Cerebellar cortex (tissue), 1 donor: ENCODE measurements at regions not wholly inside any gene's neighbourhood (a gene's known extent, or its start where the extent isn't known, plus 50 kb on each side); places are given as distances from the start of the nearest gene placed in this dataset.
"Not testable (repeated sequence)": the region's sequence is repeated elsewhere in the genome, so short reads cannot be mapped to it uniquely, and the experiment has no call there.

Experiments
- DNase-seq: peaks from one replicate; pipeline ENCODE4 v3.0.0-alpha.2; 2015; ENCODE audit warnings: low spot score

DNA sequence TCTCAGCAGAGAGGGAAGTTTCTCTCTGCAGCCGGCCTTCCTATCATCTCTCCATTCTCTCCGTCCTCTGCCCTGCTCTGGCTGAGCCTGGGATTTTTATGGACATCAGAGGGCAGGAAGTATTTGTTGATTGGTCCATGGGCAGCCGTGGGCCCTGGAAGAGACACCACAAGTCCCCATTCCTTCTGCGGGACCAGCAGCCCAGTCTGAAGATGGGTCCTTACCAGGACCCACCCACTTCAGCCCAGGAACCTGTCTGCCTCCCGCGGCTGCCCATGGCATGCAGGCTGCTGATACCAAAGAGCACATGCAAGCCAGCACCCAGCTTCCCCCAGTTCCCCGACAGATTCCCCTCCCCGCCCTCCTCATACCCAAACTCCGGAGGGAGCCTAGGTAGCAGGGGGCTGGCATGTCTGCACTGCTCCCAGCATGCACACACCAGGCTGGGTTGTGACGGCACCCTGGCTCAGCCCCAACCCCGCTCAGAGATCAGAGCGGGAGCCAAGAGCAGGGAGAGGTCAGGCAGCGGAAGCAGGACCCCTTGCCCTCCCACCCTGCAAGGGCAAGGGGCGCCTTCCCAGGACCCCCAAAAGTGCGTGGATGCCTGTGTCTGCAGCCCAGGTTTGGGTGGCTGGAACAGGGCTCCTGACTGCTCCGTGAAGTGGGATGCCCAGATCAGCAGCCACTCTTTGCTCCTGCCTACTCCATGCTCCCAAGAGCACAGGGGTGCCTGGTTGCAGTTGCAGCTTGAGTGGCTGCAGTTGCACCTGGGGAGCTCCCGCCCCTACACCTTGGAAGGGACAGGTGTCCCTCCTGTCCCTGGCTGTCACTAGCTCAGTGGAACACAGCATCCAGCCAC, 538.6 kb upstream of the POT1 start:
- DNase-seq, result no peak

DNA sequence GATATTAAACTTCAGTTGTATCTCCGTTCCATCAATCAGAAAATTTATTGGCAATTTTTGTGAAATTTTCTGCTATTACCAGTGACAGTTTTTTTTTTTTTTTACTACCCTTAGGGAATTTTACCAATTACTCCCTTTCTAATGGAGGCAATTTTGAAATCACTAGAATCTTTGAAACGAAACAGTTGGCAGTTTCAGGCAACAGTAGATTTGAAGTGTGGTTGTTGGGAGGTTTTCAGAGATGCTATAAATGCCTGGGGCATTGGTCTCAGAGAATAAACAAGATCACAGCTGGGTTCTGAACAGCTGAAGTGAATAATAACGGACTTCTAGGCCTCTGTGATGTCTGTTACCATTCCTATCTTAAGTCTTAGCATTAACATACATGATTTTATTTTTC, 535.9 kb upstream of the POT1 start:
- DNase-seq, result no peak

DNA sequence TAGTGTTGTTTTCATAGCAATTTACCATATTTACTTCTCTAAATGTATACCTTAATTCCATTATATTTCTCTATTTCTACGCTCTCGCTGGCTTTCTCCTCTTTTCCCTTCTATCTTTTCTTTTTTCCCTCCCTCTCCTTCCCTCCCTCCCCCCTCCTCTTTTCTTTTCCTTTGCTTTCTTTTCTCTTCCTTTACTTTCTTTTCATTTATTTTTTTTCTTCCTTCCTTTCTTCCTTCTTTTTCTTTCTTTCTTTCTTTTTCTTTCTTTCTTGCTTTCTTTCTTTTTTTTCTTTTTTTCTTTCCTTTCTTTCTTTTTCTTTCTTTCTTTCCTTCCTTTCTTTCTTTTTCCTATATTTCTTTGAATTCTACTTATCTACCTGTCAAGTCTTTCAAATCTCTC, 533.0 kb upstream of the POT1 start:
- no peak for DNase-seq

DNA sequence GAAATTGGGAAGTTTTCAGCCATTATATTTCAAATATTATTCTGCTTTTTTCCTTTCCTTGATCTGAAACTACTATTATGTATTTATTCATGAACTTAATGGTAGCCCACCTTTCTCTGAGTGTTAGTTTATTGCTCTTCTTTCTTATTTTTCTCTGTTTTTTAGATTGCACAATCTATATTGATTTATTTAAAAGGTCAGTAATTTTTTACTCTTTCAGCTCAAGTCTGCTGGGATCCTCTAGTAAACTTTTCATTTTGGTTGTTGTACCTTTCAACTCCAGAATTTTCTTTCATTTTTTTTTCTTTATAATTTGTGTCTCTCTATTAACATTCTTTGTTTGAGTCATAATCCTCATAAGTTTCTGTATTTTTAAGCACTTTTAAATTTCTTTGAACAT, 529.4 kb upstream of the POT1 start:
- no peak for DNase-seq

DNA sequence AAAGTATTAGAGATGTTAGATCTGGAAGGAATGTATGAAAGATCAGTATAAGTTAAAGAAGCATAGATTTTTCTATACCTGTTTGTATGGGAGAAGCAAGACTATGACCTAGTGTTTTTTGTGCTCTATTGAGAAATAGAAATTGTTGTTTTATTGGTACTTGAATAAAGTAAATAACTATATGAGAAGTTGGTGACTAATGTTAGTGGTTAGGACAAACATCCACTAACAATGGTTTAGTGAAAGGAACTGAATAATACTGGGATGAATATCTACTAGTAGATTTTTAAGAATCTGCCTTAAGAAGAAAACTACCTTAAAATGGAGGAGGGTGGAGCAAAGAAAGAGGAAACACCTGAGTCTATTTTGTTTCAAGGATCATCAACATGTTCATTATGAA, 521.1 kb upstream of the POT1 start:
- no peak for DNase-seq

DNA sequence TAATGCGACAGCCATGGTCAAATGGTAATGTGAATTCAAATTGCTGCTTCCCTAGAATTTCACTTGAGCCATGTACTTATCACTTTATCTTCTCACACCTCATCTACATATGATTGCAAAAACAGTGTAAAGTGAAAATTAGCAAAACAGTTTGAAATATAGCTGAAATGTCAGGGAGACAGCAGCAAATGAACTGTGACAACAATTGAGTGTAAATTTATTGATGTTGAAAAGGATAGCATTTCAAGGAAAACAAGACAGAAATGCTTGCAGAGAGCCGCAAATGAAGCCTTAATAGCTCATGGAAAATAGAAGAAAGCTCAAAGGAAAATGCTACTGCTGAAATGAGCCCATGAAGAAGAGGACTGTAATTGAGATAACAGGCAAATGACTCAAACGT, 516.2 kb upstream of the POT1 start:
- no peak for DNase-seq

DNA sequence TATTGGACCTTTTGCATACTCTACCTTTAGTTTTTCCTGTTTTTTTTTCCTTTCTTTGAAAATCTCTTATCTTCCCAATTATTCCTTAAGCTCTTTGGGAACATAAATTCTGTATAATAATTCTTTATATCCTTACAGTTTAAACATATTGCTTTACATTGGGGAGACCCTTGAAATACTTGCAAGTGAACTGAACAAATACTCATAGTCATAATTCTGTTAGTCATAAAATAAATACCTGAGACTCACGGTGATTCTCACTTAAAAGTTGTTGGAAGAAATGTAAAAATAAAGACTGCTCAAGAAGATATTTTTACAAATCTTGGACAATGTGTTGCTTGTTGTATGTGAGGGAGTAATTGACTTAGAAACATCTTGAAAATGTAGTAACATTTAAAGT, 515.2 kb upstream of the POT1 start:
- DNase-seq, result no peak

DNA sequence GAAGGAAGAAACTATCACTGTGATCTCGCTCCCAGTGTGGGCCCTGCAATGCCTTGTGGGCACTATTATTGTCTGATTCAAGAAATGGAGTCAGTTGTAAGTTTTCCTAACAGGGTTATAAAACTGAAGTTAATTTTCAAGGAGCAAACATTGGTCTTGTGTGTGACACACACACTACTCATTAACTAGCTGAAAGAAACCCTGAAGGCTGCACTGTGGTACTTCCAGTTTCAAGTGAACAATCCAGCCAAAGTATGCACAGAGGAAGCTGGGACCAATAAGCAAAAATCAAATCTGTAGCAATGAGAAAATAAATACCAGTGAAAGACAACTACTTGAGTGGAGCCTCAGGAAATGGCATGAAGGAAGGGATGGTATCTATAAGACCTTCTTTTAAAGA, 506.6 kb upstream of the POT1 start:
- no peak for DNase-seq

DNA sequence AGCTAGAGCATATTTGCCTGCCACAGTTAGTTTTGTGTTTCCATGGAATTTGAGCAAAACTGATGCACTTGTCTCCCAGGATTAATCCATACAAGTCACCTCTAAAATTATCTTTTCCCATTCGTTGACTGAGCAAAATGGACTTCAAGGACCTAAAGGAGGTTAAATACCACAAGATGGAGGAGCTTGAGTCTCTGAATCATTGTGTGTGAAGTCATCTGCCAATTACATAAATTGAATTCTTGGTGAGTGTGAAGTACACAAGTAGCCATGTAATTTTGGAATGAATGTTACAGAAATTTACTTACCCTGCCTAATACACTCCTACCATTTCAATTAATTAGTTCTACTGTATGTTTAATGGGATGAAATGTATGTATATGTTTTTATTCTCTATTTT, 501.7 kb upstream of the POT1 start:
- DNase-seq, result no peak

DNA sequence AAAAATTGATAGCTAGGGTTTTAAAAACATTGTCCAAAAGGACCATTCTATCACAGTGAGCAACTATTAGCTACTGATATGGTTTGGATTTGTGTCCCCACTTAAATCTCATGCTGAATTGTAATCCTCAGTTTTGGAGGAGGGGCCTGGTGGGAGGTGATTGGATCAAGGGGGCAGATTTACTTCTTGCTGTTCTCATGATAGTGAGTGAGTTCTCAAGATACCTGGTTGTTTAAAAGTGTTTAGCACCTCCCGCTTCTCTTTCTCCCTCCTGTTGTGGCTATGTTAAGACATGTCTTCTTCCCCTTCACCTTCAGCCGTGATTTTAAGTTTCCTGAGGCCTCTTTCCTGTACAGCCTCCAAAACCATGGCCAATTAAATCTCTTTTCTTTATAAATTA, 500.4 kb upstream of the POT1 start:
- no peak for DNase-seq

DNA sequence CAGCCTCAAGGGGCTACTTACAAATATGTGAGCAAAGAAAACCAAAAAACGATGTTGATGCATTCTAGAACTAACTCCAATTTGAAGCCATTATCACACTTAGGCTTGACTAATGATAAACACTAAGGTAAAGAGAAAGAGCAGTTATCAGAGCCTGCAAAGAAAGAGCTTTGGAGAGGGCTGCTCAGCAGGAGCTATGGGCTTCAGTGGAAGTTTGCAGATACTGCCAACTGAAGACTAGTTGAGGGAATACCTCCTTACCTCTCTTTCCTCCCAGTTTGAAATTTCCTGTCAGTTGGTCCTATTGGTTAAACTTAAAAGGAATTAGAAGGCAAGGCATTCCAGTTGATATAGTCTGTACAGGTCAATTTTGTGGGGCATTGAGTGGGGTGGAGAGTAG, 498.1 kb upstream of the POT1 start:
- no peak for DNase-seq

DNA sequence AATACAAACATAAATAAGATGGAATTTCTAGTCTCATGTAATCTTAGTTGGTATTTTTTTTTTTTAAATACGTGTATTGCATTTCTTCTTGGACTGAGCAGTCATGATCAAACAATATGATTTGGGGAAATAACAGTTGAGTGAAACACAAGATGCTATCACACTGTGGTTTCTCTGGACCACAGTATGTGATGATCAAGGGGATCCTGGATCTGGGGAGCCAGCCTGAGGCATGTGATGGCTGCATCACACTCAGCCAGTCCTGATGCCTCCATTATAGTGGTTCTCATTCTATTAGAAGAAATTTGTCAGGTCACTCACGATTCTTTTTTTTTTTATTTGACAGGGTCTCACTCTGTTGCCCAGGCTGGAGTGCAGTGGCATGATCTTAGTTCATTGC, 495.9 kb upstream of the POT1 start:
- DNase-seq, result no peak

DNA sequence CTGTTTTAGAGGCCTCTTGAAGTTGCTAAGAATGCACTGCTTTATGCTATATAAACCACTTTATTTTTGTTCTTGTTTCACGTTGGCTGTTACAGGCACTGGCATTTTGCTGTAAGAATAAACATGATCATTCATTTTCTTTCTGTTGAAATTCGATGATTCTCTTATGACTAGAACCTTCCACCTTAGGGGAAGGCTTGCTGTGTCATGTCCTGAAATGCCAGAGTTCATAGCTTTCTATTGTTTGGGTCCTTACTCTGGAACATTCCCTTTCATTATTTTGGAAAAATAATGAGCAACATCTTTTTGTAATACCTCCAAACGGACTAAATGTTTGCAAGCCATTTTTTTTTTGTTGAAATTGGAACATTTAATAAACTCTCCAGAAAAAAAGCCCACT, 495.1 kb upstream of the POT1 start:
- no peak for DNase-seq

DNA sequence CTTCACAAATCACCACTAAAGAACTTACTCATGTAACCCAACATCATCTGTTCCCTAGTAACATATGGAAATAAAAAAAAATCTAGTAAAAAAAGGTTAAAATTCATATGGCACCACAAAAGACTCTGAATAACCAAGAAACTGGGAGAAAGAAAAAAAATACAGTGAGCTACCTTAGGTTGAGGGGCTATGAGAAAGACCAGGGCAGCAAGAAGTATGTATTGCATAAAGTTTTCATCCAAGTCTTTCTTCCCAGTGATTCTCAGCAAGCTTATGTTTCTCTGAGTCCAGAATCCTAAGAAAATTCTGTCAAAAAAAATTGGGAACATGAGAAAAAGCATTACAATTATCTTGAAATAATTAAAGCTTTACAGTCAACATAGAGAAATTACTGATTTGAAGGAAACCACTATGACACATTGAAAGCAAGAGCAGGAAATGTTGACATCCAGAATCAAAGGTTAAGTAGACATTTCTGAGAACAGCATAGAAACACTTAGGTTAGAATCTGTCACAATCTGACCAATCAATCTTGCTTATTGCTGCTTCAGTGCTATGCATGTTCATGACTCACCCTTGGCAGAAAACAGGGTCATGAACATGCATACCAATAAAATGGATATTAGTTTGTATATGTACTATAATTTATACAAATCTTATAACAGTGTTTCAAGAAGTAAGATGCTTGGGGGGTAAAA, 494.0 kb upstream of the POT1 start:
- no peak for DNase-seq

DNA sequence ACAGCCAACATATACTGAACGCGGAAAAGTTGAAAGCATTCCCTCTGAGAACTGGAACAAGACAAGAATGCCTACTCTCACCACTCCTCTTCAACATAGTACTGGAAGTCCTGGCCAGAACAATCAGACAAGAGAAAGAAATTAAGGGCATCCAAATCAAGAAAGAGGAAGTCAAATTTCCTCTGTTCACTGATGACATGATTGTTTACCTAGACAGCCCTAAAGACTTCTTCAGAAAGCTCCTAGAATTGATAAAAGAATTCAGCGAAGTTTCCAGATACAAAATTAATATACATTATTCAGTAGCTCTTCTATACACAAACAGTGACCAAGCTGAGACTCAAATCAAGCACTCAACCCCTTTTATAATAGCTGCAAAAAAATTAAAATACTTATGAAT, 491.8 kb upstream of the POT1 start:
- not testable (repeated sequence) for DNase-seq

DNA sequence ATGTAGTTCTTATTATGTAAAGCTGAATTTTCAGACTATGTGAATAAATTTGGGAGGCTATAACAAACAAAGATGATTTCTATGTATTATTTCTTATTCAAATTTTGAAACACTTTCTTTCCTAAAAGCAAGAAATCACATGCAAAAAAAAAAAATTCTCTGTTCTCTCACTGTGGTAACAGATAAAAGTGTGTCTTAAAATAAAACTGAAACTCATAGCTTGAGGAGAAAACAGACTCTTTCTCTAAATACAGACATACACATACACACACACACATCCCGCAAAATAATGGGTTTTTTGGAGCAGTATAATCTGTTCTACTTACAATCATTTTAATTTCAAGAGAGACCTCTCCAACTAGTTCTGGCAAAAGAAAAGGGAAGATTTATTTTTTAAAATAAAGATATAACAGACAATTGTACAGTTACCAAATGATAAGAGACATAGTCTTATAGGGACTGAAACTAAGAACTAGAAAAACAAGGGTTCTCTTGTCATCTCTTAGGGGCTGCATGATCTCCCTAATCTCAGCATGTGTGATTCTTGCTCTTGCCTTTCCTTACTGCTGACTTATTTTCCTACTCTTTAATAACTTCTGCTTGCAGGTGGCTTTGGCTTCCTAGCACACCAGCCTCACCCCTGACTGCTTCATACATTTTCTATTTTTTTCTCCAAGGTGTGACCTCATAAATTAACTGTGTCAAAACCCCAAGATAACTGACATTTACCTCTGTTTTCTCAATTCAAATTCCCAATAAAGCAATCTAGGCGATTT, 483.5 kb upstream of the POT1 start:
- no peak for DNase-seq

DNA sequence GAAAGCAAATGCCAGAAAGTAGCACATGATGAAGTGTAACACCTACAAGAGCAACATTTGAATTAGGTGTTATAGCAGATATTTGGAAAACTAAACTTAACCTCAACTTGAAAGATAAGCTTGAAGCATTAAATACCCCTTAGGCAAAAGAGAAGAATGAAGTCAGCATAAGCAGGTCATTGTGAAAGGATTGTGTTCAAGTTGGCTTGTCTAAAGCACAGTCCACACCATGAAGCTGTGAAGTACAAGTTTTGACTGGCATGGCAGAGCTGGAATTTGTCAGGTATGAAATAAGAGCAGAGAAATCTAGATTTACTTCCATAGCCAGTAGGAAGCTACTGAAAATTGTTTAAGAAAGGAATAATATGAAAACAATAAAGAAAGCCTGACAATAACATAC, 480.3 kb upstream of the POT1 start:
- DNase-seq, result no peak

DNA sequence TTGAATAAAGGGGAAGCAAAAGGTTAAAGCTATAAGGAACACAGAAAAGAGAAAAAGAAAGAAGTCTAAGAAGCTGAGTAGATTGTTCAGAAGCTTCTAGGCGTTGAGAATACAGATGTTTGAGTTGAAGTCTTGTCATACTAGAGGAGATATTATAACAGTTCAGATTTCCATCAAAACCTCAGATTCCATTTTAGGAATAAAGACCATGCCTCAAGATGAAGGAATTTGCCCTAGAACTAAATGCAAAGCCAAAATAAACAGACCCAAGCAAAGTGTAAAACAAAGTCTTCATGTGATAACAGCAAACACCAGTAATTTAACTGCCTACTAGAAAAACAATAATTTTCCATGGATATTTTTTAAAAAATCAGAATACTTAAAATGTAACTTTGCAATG, 476.5 kb upstream of the POT1 start:
- DNase-seq, result no peak

DNA sequence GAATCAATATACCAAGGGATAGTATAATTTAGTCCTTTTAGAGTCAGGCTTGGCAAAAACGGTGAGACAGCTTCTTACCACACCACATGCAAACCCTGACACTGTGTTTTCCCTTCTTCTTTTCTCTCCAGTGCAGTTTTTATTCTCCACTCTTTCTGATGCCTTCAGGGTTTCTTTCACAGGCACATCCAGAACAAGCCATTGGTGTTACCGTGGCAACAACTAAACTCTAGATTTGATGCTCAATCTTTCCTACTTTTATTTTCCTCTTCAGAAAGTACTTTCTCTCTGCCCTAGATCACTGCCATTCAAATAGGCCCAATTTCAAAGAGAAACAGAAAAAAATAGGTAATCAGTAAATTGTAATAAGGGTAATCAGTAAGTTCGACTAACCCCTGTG, 469.8 kb upstream of the POT1 start:
- DNase-seq, result no peak

DNA sequence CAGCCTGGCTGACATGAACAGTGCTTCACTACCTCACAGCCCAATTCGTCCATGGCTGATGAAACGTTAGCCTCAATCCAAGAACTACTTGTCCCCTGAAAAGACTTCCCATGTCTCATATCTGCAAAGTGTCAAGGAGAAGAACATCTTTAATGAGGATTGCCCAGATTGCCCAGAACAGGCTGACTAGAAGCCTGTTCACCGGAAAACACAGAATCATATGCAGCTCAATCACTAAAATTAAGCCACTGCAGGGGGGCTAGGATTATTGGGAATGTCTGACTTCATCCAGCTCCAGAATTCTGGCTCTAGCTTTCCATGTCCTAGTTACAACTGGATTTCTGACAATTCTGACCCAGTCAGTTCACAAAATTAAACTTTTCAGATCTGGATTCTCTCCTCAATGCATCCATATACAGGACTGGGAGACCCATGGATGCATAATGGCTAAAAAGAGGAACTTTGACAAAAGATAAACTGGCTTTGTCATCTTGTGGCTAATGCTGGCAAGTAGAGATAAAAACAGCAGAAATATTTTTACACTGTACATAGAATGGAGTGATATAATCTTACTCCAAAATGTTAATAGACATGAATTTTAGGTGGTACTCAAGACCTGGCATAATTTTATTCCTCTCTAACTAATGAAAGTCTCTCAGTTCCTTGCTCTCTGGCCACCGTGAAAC, 467.0 kb upstream of the POT1 start:
- DNase-seq, result no peak

DNA sequence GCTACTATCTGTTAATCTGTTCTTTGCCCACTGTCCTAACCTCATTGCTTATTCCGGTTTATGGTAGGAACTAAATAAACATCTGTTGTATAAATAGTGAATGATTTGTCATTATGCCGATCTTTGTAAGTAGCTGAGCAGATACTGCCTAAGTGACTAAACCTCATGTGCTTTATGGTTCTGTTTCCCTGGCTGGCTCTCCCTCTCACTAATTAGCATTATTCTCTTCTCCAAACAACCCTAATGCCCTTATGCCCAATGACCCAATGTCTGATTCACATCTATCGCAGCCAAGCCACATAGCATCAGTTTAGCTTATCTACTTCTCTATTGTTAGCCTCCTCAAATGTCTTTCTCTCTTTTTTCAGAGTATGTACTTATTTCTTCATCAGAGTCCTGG, 462.3 kb upstream of the POT1 start:
- DNase-seq, result no peak

DNA sequence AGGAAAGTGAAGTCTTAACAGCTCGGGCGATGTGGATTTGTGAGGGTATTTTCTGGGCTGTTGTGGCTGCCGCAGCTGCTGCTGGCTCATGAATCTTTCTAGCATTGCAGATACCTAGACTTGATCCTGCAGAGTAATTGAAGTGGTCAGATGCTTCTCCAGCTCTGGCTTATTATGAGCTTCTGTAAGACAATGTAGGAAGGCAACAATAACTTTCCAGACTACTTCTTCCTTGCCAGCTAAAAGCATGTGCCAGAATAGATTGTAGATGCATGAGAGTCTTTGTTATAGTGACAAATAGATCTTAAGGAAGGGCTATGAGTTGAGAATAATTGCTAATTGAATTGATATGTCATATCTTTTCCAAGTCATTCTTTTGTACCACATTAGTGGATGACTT, 461.4 kb upstream of the POT1 start:
- no peak for DNase-seq
